BE2C (cell line): ENCODE measurements at regions not wholly inside any gene's neighbourhood (a gene's known extent, or its start where the extent isn't known, plus 50 kb on each side); places are given as distances from the start of the nearest gene placed in this dataset.
A peak's percentile ranks its signal among the peaks of the same experiment; 100 is the strongest.

Experiments
- DNase-seq: peaks from one replicate; pipeline ENCODE4 v3.0.0-alpha.2; 2020
- H3K27me3 ChIP-seq: fragments of 250-450 bp; sonication (Bioruptor Pico); 2 replicates; pipeline ENCODE4 v1.5.1; 2020; ENCODE audit warnings: mild to moderate bottlenecking
- H3K36me3 ChIP-seq: fragments of 250-450 bp; sonication (Bioruptor Pico); 2 replicates; pipeline ENCODE4 v1.5.1; 2020; ENCODE audit warnings: mild to moderate bottlenecking
- H3K4me1 ChIP-seq: fragments of 250-450 bp; sonication (Bioruptor Pico); 2 replicates; pipeline ENCODE4 v1.5.1; 2020
- H3K4me3 ChIP-seq: 2 replicates; pipeline ENCODE4 v1.5.1; 2011; ENCODE audit warnings: low read depth, low read length
- H3K9me3 ChIP-seq: fragments of 250-450 bp; sonication (Bioruptor Pico); 2 replicates; pipeline ENCODE4 v1.5.1; 2020
- TF ChIP-seq, protein P1 (sequence below): IDR thresholded peaks from 2 replicates; pipeline ENCODE4 v1.5.1; 2012; ENCODE audit warnings: mild to moderate bottlenecking, low read depth, low read length

- H3K9me3 ChIP-seq, result no peaks in the 10 kb centered on the region
- TF ChIP-seq, protein P1, sequence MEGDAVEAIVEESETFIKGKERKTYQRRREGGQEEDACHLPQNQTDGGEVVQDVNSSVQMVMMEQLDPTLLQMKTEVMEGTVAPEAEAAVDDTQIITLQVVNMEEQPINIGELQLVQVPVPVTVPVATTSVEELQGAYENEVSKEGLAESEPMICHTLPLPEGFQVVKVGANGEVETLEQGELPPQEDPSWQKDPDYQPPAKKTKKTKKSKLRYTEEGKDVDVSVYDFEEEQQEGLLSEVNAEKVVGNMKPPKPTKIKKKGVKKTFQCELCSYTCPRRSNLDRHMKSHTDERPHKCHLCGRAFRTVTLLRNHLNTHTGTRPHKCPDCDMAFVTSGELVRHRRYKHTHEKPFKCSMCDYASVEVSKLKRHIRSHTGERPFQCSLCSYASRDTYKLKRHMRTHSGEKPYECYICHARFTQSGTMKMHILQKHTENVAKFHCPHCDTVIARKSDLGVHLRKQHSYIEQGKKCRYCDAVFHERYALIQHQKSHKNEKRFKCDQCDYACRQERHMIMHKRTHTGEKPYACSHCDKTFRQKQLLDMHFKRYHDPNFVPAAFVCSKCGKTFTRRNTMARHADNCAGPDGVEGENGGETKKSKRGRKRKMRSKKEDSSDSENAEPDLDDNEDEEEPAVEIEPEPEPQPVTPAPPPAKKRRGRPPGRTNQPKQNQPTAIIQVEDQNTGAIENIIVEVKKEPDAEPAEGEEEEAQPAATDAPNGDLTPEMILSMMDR, result no peak
- no peaks in the 10 kb centered on the region for H3K36me3 ChIP-seq
- no peak overlapping the region for H3K4me3 ChIP-seq
- no peaks in the 10 kb centered on the region for H3K27me3 ChIP-seq
- DNase-seq, result peak; percentile 26
- 0 out of 2 replicates have a peak, but pooled peaks cover 2% of the 10 kb centered on the region for H3K4me1 ChIP-seq
These were observed 65.0 kb upstream of the DISP3 start for GRCh38 chr1:11413986-11414391.

GRCh38 chr1:11414926-11415538, 63.9 kb upstream of the DISP3 start:
- TF ChIP-seq, protein P1, result no peak
- no peaks in the 10 kb centered on the region for H3K36me3 ChIP-seq
- H3K9me3 ChIP-seq, result no peaks in the 10 kb centered on the region
- 0 out of 2 replicates have a peak, but pooled peaks cover 2% of the 10 kb centered on the region for H3K4me1 ChIP-seq
- no peak overlapping the region for H3K4me3 ChIP-seq
- no peaks in the 10 kb centered on the region for H3K27me3 ChIP-seq
- DNase-seq, result no peak

GRCh38 chr1:11417162-11417561, 61.8 kb upstream of the DISP3 start:
- Histone ChIP-seq H3K36me3 (no peaks in the 10 kb centered on the region), H3K4me3 (no peak overlapping the region), H3K9me3 (no peaks in the 10 kb centered on the region), H3K4me1 (0 out of 2 replicates have a peak, but pooled peaks cover 2% of the 10 kb centered on the region), H3K27me3 (no peaks in the 10 kb centered on the region)
- DNase-seq, result no peak
- TF ChIP-seq, protein P1, result no peak

DNA sequence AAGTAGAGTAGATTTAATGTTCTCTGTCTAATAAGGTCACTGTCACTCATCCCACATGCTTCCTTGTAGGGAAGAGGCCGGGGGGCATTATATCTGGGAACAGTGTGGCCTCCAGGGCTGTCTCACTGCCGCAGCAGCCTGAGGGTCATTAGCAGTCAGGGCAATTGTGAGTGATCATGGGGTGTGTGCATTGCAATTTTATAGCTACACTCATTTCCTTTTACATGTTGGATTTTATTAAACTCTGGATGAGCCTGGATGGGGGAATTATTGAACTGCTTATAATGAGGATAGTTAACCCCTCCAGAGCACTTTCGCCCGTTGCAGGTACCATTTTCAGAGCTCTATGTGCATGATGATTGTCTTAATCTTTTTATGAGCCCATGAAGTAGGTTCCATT, 60.9 kb upstream of the DISP3 start:
- no peaks in the 10 kb centered on the region for H3K9me3 ChIP-seq
- no peaks in the 10 kb centered on the region for H3K36me3 ChIP-seq
- H3K4me1 ChIP-seq, result 0 out of 2 replicates have a peak, but pooled peaks cover 2% of the 10 kb centered on the region
- no peaks in the 10 kb centered on the region for H3K27me3 ChIP-seq
- no peak overlapping the region for H3K4me3 ChIP-seq
- DNase-seq, result no peak
- TF ChIP-seq, protein P1, result no peak

DNA sequence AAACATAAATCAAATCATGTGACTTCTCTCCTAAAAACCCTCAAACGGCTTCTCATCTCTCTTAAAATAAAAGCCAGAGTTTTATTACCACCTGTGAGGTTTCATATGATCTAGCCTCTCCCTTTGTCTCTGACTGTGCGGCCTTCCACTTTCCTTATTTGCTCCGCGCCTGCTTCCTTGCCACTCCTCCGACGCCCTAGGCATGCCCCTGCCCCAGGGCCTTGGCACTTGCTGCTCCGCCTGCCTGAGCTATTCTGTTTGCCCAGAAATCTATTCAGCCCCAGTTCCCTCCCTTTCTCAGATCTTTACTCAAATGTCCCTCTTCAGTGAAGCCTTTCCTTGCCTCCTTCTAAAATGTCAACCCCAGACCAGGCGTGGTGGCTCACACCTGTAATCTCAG, 57.5 kb upstream of the DISP3 start:
- no peaks in the 10 kb centered on the region for H3K36me3 ChIP-seq
- H3K4me3 ChIP-seq, result no peak overlapping the region
- H3K4me1 ChIP-seq, result no peaks in the 10 kb centered on the region
- no peaks in the 10 kb centered on the region for H3K9me3 ChIP-seq
- TF ChIP-seq, protein P1, result no peak
- no peaks in the 10 kb centered on the region for H3K27me3 ChIP-seq
- DNase-seq, result no peak

GRCh38 chr1:11422686-11423085, 56.3 kb upstream of the DISP3 start:
- TF ChIP-seq, protein P1, result no peak
- DNase-seq, result no peak
- H3K36me3 ChIP-seq, result no peaks in the 10 kb centered on the region
- H3K9me3 ChIP-seq, result no peaks in the 10 kb centered on the region
- no peaks in the 10 kb centered on the region for H3K27me3 ChIP-seq
- H3K4me1 ChIP-seq, result peaks cover 4% of the 10 kb centered on the region; the same call in 1 of the 2 replicates
- no peak overlapping the region for H3K4me3 ChIP-seq
